K562 (cell line): ENCODE measurements at regions not wholly inside any gene's neighbourhood (a gene's known extent, or its start where the extent isn't known, plus 50 kb on each side); places are given as distances from the start of the nearest gene placed in this dataset.

Experiments used
- ATAC-seq: fragments of 200-7000 bp; cut with Tn5 transposase; 3 replicates; pipeline ENCODE4 v1.9.1; 2020; ENCODE audit warnings: moderate library complexity
- BruUV-seq: library from RNA; stranded (reverse); fragments of 400-500 nt; replicated peaks from 2 replicates; lab custom pipeline; 2021; lab: Mats Ljungman, UMichigan
- CTCF ChIA-PET: fragments of 300-600 bp; formaldehyde crosslinking; extraction: SDS; loops from one replicate; lab custom pipeline; 2021; ENCODE audit warnings: low intra/inter-chr PET ratio; lab: Yijun Ruan, JAX
- POLR2A ChIA-PET: fragments of 300-600, 350-650 bp; sonication (Branson Sonifier 250); formaldehyde crosslinking; extraction: SDS; loops from one replicate; lab custom pipeline; 2021; ENCODE audit warnings: antibody characterized with exemption, inconsistent platforms; lab: Yijun Ruan, JAX
- DNase-seq, 4 experiments: peaks; one replicate each; pipeline versions ENCODE4 v3.0.0 to v3.0.0-alpha.2; 2011 to 2018; ENCODE audit warnings: low spot score in 3 of 4, mixed read lengths in 3 of 4; ENCODE audit errors: extremely low read depth in 1 of 4
- FAIRE-seq: peaks from 2 replicates; lab custom pipeline; 2011; peaks lifted over from hg19 to GRCh38; lab: Jason Lieb, UNC
- H2AFZ ChIP-seq: 2 replicates; pipeline ENCODE4 v1.6.0; 2011; ENCODE audit warnings: low read depth, low read length, control low read depth, inconsistent platforms
- H3K27ac ChIP-seq: fragments of 200-600 bp; 3 replicates; pipeline ENCODE4 v1.8.0; 2011; ENCODE audit warnings: low read depth, mild to moderate bottlenecking, control low read depth, inconsistent platforms, low read length, moderate library complexity, mixed read lengths; ENCODE audit errors: extremely low read depth
- H3K27me3 ChIP-seq, 2 experiments: fragments of 300-600 bp in 1 of 2; 2 replicates in 1 of 2; 3 replicates in 1 of 2; pipeline versions ENCODE4 v1.6.0 to v1.8.0; 2011; ENCODE audit warnings: inconsistent platforms in 2 of 2, low read length in 2 of 2, mild to moderate bottlenecking in 1 of 2, mixed read lengths in 1 of 2, moderate library complexity in 1 of 2; ENCODE audit not compliant: control insufficient read depth in 2 of 2, insufficient read depth in 2 of 2
- H3K36me3 ChIP-seq: fragments of 300-600 bp; 3 replicates; pipeline ENCODE4 v1.8.0; 2011; ENCODE audit warnings: mild to moderate bottlenecking, low read length, inconsistent platforms; ENCODE audit not compliant: control insufficient read depth, insufficient read depth
- H3K4me1 ChIP-seq, 2 experiments: fragments of 200-600 bp in 1 of 2; replicated peaks in 1 of 2; 2 replicates in 1 of 2; 3 replicates in 1 of 2; pipeline versions ENCODE4 v1.5.1 to v1.8.0; 2011; ENCODE audit warnings: inconsistent platforms in 2 of 2, low read length in 2 of 2, mild to moderate bottlenecking in 1 of 2, mixed read lengths in 1 of 2, moderate library complexity in 1 of 2; ENCODE audit not compliant: control insufficient read depth in 2 of 2, insufficient read depth in 2 of 2
- H3K4me2 ChIP-seq: 2 replicates; pipeline ENCODE4 v1.6.1; 2011; ENCODE audit warnings: low read length, control low read depth, inconsistent platforms, mixed read lengths; ENCODE audit not compliant: insufficient read depth
- H3K4me3 ChIP-seq: fragments of 200-600 bp; sonication (generic), shearing (Covaris generic); 2 replicates; pipeline ENCODE4 v1.5.1; 2016; ENCODE audit warnings: control low read depth, inconsistent platforms
- H3K79me2 ChIP-seq: fragments of 200-600 bp; 3 replicates; pipeline ENCODE4 v1.8.0; 2011; ENCODE audit warnings: low read length, inconsistent platforms; ENCODE audit not compliant: control insufficient read depth, insufficient read depth
- H3K9ac ChIP-seq, 2 experiments: 2 replicates each; pipeline versions ENCODE4 v1.6.0 to v1.6.1; 2011; ENCODE audit warnings: low read depth in 2 of 2, low read length in 2 of 2, control low read depth in 1 of 2, inconsistent platforms in 1 of 2, mild to moderate bottlenecking in 1 of 2, mixed read lengths in 1 of 2; ENCODE audit not compliant: insufficient read depth in 1 of 2
- H3K9me1 ChIP-seq: one replicate; pipeline ENCODE4 v1.6.0; 2011; ENCODE audit warnings: inconsistent platforms, mild to moderate bottlenecking, low read length, moderate library complexity; ENCODE audit not compliant: control insufficient read depth, insufficient read depth
- H3K9me3 ChIP-seq: replicated peaks from 2 replicates; pipeline ENCODE4 v1.5.1; 2011; ENCODE audit warnings: low read depth, low read length, inconsistent platforms; ENCODE audit not compliant: control insufficient read depth, insufficient read depth
- H4K20me1 ChIP-seq: replicated peaks from 2 replicates; pipeline ENCODE4 v1.6.1; 2011; ENCODE audit warnings: low read length, inconsistent platforms, mixed read lengths; ENCODE audit not compliant: control insufficient read depth, insufficient read depth
- ELF1 ChIP-seq: fragments of 200-800 bp; sonication (Bioruptor generic); IDR thresholded peaks from 2 replicates; pipeline ENCODE4 v1.6.1; 2016; ENCODE audit warnings: missing genetic modification characterization, missing compliant biosample characterization
- FOS ChIP-seq: IDR thresholded peaks from 3 replicates; pipeline ENCODE4 v1.6.1; 2011; ENCODE audit not compliant: insufficient read length; ENCODE audit errors: extremely low read depth
- GTF2B ChIP-seq: IDR thresholded peaks from 2 replicates; pipeline ENCODE4 v1.6.1; 2011; ENCODE audit not compliant: insufficient read length; ENCODE audit errors: extremely low read depth
- MAFG ChIP-seq: fragments of 450-650 bp; conservative IDR thresholded peaks from 2 replicates; pipeline ENCODE4 v1.6.1; 2016; ENCODE audit warnings: missing genetic modification characterization, missing compliant biosample characterization
- NR0B1 ChIP-seq: fragments of 450-650 bp; IDR thresholded peaks from one replicate; pipeline ENCODE4 v1.6.1; 2018; ENCODE audit warnings: mild to moderate bottlenecking, moderate library complexity; ENCODE audit not compliant: partially characterized antibody
- SLC30A9 ChIP-seq: fragments of 250-450 bp; sonication (Bioruptor Pico); IDR thresholded peaks from 2 replicates; pipeline ENCODE4 v1.8.0; 2022; ENCODE audit warnings: mild to moderate bottlenecking, moderate library complexity
- SPI1 ChIP-seq: IDR thresholded peaks from 2 replicates; pipeline ENCODE4 v1.6.1; 2011; ENCODE audit warnings: low read depth, low read length, control low read depth, borderline replicate concordance
- VEZF1 ChIP-seq: fragments of 200-800 bp; sonication (Bioruptor generic); IDR thresholded peaks from 2 replicates; pipeline ENCODE4 v1.6.1; 2017; ENCODE audit warnings: missing genetic modification characterization, missing compliant biosample characterization
- ZNF644 ChIP-seq: fragments of 200-800 bp; sonication (Bioruptor generic); IDR thresholded peaks from 2 replicates; pipeline ENCODE4 v1.6.1; 2016; ENCODE audit warnings: low read depth, missing genetic modification characterization, missing compliant biosample characterization
- WGBS: fragments of 100-300 bp; shearing (Covaris generic); methylation state at CpG from one replicate; pipeline ENCODE4 v1.1.6; 2016; ENCODE audit warnings: low coverage, mixed read lengths; ENCODE audit not compliant: insufficient coverage; ENCODE audit errors: missing lambda C conversion rate; 5-methylcytosine and 5-hydroxymethylcytosine counted together
- in situ Hi-C: fragments of 300-500 bp; cut with MboI; formaldehyde crosslinking; loops from 4 replicates; pipeline ENCODE4 v1.15.0; 2018; ENCODE audit warnings: inconsistent platforms, mixed read lengths
- intact Hi-C: fragments of 100-400 bp; cut with micrococcal nuclease; formaldehyde crosslinking; loops from 2 replicates; pipeline ENCODE4 v1.14.2; 2022

- Histone ChIP-seq H3K27ac (no peak overlapping the region), H3K9me1 (no peaks in the 10 kb centered on the region), H3K9me3 (no peaks in the 10 kb centered on the region), H3K4me2 (0 out of 2 replicates have a peak overlapping the region, but pooled peaks have one; percentile 33), H3K4me3 (no peak overlapping the region), H3K79me2 (peaks cover 6% of the 10 kb centered on the region; the same call in 2 of the 3 replicates), H3K9ac (no peak overlapping the region; a peak in 1 of 4 replicates), H3K36me3 (no peaks in the 10 kb centered on the region), H3K27me3 (no peaks in the 10 kb centered on the region), H2AFZ (no peak overlapping the region)
- DNase-seq: no peak
- ChIA-PET CTCF (no interaction called here), POLR2A (no interaction called here)
- FAIRE-seq: no peak
- no TSS peak for BruUV-seq
- in situ Hi-C loops: no loop called here
- no peak for ATAC-seq
- WGBS: 28% methylated on average over 4 of the region's 4 CpGs
- TF ChIP-seq SPI1 (peak; percentile 40; the same call in 1 of the 2 replicates), ELF1 (tag) (no peak)
- TF ChIP-seq, all 486 proteins: peak for 1
- peaks cover 15 to 51% of the 10 kb centered on the region in 2 experiments for H3K4me1 ChIP-seq
- no peaks in the 10 kb centered on the region for H4K20me1 ChIP-seq
- intact Hi-C loops: loop anchor here (10.0 kb wide), 1 partner anchor 289 kb away; no protein-coding TSS in a partner anchor
These were observed 66.2 kb upstream of the STEAP1B start for GRCh38 chr7:22566176-22566575.

GRCh38 chr7:22565315-22565811 is 65.4 kb upstream of the STEAP1B start:
- H3K4me2 ChIP-seq: peak overlapping the region; percentile 73; the same call in 1 of the 2 replicates
- ATAC-seq (peak; percentile 25), FAIRE-seq (peak; percentile 6), DNase-seq (peak in 2 of 4 experiments; percentile 39 to 50)
- peaks cover 15 to 51% of the 10 kb centered on the region in 2 experiments for H3K4me1 ChIP-seq
- POLR2A ChIA-PET: interaction anchor here (1.0 kb wide), 1 partner anchor 161 kb away, joined by 7 read pairs; the partner anchor contains the start of gene IL6
- H4K20me1 ChIP-seq: no peaks in the 10 kb centered on the region
- peaks cover 6% of the 10 kb centered on the region; the same call in 2 of the 3 replicates for H3K79me2 ChIP-seq
- no TSS peak for BruUV-seq
- in situ Hi-C loops (no loop called here), intact Hi-C loops (loop anchor here (10.0 kb wide), 1 partner anchor 289 kb away; no protein-coding TSS in a partner anchor)
- no peak overlapping the region for H3K4me3 ChIP-seq
- H3K9ac ChIP-seq: peak overlapping the region in 1 of 2 experiments; percentile 57; a peak in 1 of 4 replicates
- H3K9me1 ChIP-seq: no peaks in the 10 kb centered on the region
- no peaks in the 10 kb centered on the region for H3K36me3 ChIP-seq
- CTCF ChIA-PET: no interaction called here
- H2AFZ ChIP-seq: peak overlapping the region; percentile 40; the same call in 1 of the 2 replicates
- H3K27ac ChIP-seq: peak overlapping the region; percentile 42; the same call in 2 of the 3 replicates
- WGBS: 0% methylated on average over 1 of the region's 1 CpG
- H3K27me3 ChIP-seq: no peaks in the 10 kb centered on the region
- no peaks in the 10 kb centered on the region for H3K9me3 ChIP-seq
- TF ChIP-seq VEZF1 (peak; percentile 82), FOS (no peak), GTF2B (no peak), NR0B1 (no peak), SLC30A9 (CRISPR knock-in tag) (no peak), MAFG (peak; percentile 91), ZNF644 (tag) (no peak)
